Panc1 (cell line): ENCODE measurements at regions not wholly inside any gene's neighbourhood (a gene's known extent, or its start where the extent isn't known, plus 50 kb on each side); places are given as distances from the start of the nearest gene placed in this dataset.

Source experiments
- CTCF ChIP-seq: fragments of 450-650 bp; IDR thresholded peaks from 2 replicates; pipeline ENCODE4 v1.5.1; 2017; ENCODE audit warnings: mild to moderate bottlenecking
- REST ChIP-seq, 2 experiments: IDR thresholded peaks; 2 replicates each; pipeline ENCODE4 v1.6.1; 2011 to 2012; ENCODE audit warnings: low read depth in 2 of 2, control low read depth in 1 of 2, low read length in 1 of 2, mild to moderate bottlenecking in 1 of 2, moderate library complexity in 1 of 2; ENCODE audit not compliant: insufficient read depth in 1 of 2
- TCF7L2 ChIP-seq: IDR thresholded peaks from 2 replicates; pipeline ENCODE4 v1.6.1; 2011; ENCODE audit warnings: mild to moderate bottlenecking, low read depth, low read length, inconsistent platforms

GRCh38 chr5:15008921-15009320 is 137.3 kb upstream of the ANKH start:
- TF ChIP-seq CTCF = no peak
- TF ChIP-seq REST (IDR thresholded peaks at IDR 0.05; ENCODE audit: insufficient read depth in 1 of 2, low read depth in 2 of 2, low read length in 1 of 2) = no peak
- TF ChIP-seq TCF7L2 = no peak
